ENCODE measurements at regions not wholly inside any gene's neighbourhood (a gene's known extent, or its start where the extent isn't known, plus 50 kb on each side); places are given as distances from the start of the nearest gene placed in this dataset.

- H3K4me1 ChIP-seq, result no peaks in the 10 kb centered on the region
- H3K27ac ChIP-seq, result no peak overlapping the region
- DNase-seq (no peak), ATAC-seq (no peak)
- TF ChIP-seq, protein P1, sequence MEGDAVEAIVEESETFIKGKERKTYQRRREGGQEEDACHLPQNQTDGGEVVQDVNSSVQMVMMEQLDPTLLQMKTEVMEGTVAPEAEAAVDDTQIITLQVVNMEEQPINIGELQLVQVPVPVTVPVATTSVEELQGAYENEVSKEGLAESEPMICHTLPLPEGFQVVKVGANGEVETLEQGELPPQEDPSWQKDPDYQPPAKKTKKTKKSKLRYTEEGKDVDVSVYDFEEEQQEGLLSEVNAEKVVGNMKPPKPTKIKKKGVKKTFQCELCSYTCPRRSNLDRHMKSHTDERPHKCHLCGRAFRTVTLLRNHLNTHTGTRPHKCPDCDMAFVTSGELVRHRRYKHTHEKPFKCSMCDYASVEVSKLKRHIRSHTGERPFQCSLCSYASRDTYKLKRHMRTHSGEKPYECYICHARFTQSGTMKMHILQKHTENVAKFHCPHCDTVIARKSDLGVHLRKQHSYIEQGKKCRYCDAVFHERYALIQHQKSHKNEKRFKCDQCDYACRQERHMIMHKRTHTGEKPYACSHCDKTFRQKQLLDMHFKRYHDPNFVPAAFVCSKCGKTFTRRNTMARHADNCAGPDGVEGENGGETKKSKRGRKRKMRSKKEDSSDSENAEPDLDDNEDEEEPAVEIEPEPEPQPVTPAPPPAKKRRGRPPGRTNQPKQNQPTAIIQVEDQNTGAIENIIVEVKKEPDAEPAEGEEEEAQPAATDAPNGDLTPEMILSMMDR (IDR thresholded peaks at IDR 0.05), result no peak
- no peak for TF ChIP-seq POLR2A (IDR thresholded peaks at IDR 0.05)
- H3K9me3 ChIP-seq, result no peaks in the 10 kb centered on the region
- H3K4me3 ChIP-seq, result no peak overlapping the region
- H3K36me3 ChIP-seq (replicated peaks in 1 of 2; ENCODE audit: insufficient read depth in 1 of 2, low read depth in 2 of 2), result no peaks in the 10 kb centered on the region
- intact Hi-C loops (cut with DNase I), result no loop called here
- H3K27me3 ChIP-seq, result no peaks in the 10 kb centered on the region
- 30 to 50% methylated on average over 1 of the region's 1 CpG for WGBS, 2 donors
Observed at GRCh38 chr4:17103231-17103630, 204.8 kb upstream of the LDB2 start.

DNA sequence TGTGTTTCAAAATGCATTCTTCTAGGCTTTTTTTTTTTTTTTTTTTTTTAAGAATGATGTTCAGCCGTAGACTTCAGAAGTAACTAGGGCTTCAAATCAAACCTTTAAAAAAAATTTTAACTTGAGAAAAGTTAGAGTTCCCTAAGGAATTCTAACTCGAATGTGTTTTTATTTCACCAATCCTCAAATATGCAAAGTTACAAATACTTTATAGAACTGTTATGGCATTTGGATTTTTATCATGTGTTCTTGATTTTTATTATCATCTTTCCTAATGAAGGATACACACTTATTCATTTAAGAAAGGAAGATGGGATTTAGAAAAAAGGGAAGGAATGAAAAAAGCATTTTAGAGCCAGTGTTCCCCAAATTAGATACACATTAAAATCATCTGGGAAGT lies 200.6 kb upstream of the LDB2 start:
- Histone ChIP-seq H3K4me3 (no peak overlapping the region), H3K9me3 (no peaks in the 10 kb centered on the region), H3K4me1 (no peaks in the 10 kb centered on the region), H3K27me3 (no peaks in the 10 kb centered on the region), H3K27ac (no peak overlapping the region), H3K36me3 (replicated peaks in 1 of 2; ENCODE audit: insufficient read depth in 1 of 2, low read depth in 2 of 2) (no peaks in the 10 kb centered on the region)
- TF ChIP-seq POLR2A (IDR thresholded peaks at IDR 0.05), result no peak
- TF ChIP-seq, protein P1 (IDR thresholded peaks at IDR 0.05), result no peak
- intact Hi-C loops (cut with DNase I), result no loop called here
- DNase-seq, result no peak
- 54 to 59% methylated on average over 2 of the region's 2 CpGs for WGBS, 2 donors
- ATAC-seq, result no peak

DNA sequence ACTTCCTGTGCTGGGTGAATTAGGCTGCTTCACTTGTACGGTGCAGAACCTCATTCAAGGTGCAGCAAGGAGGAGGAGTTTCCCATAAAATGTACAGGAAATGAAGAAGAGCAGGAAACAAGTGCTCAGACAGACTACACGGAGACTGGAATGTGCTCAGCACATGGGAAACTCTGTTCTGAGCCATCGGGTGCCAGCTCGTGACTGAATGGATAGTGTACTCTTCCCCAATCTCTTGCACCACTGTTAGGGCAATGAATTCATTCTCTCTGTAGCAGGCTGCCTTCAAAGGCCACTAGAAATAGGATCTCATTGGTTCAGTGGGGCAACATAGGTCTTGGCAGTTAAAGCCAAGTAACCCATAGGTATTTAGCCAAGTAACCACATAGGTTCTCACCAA lies 200.0 kb upstream of the LDB2 start:
- Histone ChIP-seq H3K36me3 (replicated peaks in 1 of 2; ENCODE audit: insufficient read depth in 1 of 2, low read depth in 2 of 2) (no peaks in the 10 kb centered on the region), H3K4me1 (no peaks in the 10 kb centered on the region), H3K27me3 (no peaks in the 10 kb centered on the region), H3K9me3 (no peaks in the 10 kb centered on the region), H3K4me3 (no peak overlapping the region), H3K27ac (no peak overlapping the region)
- TF ChIP-seq POLR2A (IDR thresholded peaks at IDR 0.05), result no peak
- TF ChIP-seq, protein P1 (IDR thresholded peaks at IDR 0.05), result no peak
- 59 to 64% methylated on average over 4 of the region's 4 CpGs for WGBS, 2 donors
- no peak for DNase-seq
- ATAC-seq, result no peak
- intact Hi-C loops (cut with DNase I), result no loop called here

DNA sequence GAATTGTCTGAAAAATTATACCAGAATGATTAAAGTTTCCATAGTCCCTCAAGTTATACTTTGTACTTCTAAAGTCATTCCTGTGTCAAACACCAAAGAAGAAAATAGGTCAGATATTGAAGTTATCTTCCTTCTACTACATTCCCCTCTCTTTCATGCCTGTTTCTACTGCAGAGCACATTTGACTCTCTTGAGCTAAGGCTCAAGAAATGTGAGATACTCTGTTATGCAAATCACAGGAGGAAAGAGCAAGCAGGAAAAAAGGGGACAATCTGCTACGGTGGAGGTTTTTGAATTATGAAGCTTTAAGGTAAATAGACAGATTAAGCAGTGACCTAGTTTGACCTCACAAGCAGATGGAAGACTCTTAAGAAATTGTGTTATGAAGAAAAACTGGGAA lies 198.9 kb upstream of the LDB2 start:
- no peak overlapping the region for H3K27ac ChIP-seq
- intact Hi-C loops (cut with DNase I), result no loop called here
- no peaks in the 10 kb centered on the region for H3K36me3 ChIP-seq (replicated peaks in 1 of 2; ENCODE audit: insufficient read depth in 1 of 2, low read depth in 2 of 2)
- WGBS, 2 donors, result 38 to 62% methylated on average over 1 of the region's 1 CpG
- no peak for ATAC-seq
- H3K4me1 ChIP-seq, result no peaks in the 10 kb centered on the region
- no peak overlapping the region for H3K4me3 ChIP-seq
- H3K27me3 ChIP-seq, result no peaks in the 10 kb centered on the region
- DNase-seq, result no peak
- H3K9me3 ChIP-seq, result no peaks in the 10 kb centered on the region
- no peak for TF ChIP-seq POLR2A (IDR thresholded peaks at IDR 0.05)
- TF ChIP-seq, protein P1 (IDR thresholded peaks at IDR 0.05), result no peak

DNA sequence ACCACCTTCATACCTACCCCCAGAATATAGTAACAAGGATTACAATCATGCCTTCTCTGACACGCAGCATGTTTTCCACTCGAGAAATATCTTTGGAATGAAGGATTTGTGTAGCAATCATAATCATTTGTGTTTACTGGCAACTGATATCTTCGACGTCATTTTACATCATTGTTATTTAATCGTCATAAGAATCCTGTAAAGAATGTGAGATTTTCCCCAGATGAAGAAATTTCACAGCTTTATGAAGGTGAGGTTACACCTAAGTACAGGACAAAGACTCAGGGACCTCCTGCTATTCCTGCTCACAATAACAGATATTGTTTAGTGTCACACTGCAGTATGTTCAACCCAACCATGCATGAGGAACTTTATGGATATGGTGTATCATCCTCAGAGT lies 198.2 kb upstream of the LDB2 start:
- H3K4me1 ChIP-seq, result no peaks in the 10 kb centered on the region
- intact Hi-C loops (cut with DNase I), result no loop called here
- H3K9me3 ChIP-seq, result no peaks in the 10 kb centered on the region
- WGBS, 2 donors, result 49 to 54% methylated on average over 5 of the region's 5 CpGs
- no peak for DNase-seq
- TF ChIP-seq POLR2A (IDR thresholded peaks at IDR 0.05), result no peak
- TF ChIP-seq, protein P1 (IDR thresholded peaks at IDR 0.05), result no peak
- H3K27ac ChIP-seq, result no peak overlapping the region
- ATAC-seq, result no peak
- H3K27me3 ChIP-seq, result no peaks in the 10 kb centered on the region
- H3K4me3 ChIP-seq, result no peak overlapping the region
- H3K36me3 ChIP-seq (replicated peaks in 1 of 2; ENCODE audit: insufficient read depth in 1 of 2, low read depth in 2 of 2), result no peaks in the 10 kb centered on the region

Measured in body of pancreas (tissue), 4 donors.